GM20000 (cell line): ENCODE measurements at regions not wholly inside any gene's neighbourhood (a gene's known extent, or its start where the extent isn't known, plus 50 kb on each side); places are given as distances from the start of the nearest gene placed in this dataset.

ENCODE experiments used
- DNase-seq: peaks from one replicate; pipeline ENCODE4 v3.0.0; 2012; ENCODE audit warnings: low spot score
- TF ChIP-seq, protein P1 (sequence below): IDR thresholded peaks from 2 replicates; pipeline ENCODE4 v1.5.1; 2012; ENCODE audit warnings: mild to moderate bottlenecking, control low read depth; ENCODE audit errors: extremely low read depth, missing control alignments

DNA sequence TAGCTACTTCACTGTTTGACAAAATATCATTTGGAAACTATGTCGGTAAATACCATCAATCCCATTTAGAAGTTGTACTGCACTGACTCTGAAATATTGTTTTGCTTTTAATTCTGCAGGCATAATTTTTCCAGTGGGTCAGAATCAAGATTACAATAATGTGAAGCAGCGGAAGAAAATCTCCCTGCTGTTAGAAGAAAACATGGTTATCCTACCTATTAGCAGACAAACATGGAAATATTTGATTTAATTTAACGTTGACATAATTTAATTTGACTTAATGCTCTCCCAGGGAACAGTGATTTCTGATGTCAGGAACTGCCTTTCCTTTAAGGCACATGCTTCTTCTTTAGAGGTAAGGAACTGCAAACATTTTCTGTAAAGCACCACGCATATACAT lies 634.0 kb downstream of the LTN1 start:
- TF ChIP-seq, protein P1, sequence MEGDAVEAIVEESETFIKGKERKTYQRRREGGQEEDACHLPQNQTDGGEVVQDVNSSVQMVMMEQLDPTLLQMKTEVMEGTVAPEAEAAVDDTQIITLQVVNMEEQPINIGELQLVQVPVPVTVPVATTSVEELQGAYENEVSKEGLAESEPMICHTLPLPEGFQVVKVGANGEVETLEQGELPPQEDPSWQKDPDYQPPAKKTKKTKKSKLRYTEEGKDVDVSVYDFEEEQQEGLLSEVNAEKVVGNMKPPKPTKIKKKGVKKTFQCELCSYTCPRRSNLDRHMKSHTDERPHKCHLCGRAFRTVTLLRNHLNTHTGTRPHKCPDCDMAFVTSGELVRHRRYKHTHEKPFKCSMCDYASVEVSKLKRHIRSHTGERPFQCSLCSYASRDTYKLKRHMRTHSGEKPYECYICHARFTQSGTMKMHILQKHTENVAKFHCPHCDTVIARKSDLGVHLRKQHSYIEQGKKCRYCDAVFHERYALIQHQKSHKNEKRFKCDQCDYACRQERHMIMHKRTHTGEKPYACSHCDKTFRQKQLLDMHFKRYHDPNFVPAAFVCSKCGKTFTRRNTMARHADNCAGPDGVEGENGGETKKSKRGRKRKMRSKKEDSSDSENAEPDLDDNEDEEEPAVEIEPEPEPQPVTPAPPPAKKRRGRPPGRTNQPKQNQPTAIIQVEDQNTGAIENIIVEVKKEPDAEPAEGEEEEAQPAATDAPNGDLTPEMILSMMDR = no peak
- no peak for DNase-seq

DNA sequence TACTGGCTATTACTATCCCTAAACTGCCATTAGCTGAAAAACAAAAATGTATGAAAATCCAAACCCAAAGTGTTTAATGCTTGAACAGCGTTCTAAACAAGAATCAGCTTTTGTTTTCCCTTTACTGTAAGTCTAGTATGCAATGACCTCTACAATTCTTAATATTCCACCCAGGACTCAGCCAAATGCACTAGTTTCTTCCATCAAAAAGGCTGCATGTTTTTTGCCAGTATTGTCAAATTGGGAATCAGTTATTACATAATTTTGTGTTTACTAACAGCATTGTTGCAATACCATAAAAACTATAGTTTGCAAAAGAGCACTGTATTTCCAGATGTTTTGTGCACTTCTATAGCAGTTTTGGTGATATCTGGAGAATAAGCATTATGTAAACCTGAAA lies 634.5 kb downstream of the LTN1 start:
- no peak for DNase-seq
- TF ChIP-seq, protein P1 = no peak

DNA sequence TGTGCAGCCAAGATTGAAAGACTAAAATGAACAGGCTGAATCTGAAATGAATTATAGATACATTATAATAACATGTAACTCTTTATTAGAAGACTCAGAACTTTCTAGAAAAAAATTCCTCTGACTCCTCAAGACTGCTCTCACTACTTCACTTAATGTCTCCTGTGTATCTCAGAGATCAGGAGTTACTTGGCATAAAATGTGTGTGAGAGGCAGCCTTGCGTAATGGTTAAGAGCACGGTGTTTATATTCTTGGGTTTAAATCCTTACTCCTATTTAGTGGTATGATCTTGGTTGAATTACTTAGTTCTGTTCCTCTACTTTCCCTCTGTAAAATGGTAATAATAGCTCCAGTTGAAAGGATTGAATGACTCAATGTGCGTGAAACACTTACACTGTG lies 634.9 kb downstream of the LTN1 start:
- TF ChIP-seq, protein P1 = no peak
- no peak for DNase-seq

DNA sequence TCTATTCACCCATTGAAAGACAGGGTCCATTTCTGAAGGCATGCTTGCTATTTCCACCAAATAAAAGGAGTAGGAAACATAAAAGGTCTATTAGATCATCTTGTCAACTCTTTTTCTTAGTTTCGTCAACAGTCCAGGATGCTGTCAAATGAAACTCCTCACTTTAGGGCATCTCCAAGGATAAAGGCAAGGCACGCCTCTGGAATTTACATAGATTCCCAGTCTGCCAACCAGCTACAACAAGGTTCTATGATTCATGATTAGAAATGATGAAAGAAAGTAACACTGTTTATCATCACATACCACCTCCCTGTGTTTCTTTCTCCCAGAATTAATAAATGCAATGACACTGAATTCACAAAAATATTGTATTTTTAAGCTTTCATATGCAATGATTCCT lies 636.3 kb downstream of the LTN1 start:
- DNase-seq = no peak
- TF ChIP-seq, protein P1 = no peak

DNA sequence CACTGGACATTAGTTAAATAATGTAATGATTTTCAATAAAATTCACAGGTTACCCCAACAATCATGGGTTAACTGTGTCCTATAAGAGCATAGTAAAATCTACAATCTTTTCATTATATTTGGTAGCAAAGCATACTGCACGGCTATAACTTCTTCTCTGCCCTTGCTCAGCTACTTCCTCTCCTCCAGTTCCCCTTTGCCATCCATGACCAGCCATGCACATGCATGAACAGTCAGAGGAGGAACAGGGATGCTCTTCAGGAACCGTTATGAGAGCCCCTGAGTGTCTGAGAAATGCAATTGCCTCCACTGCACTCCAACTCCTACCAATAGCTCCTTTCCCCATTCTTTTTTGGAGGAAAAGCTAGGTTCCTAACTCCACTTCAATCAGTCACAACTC lies 646.7 kb downstream of the LTN1 start:
- no peak for DNase-seq
- TF ChIP-seq, protein P1 = no peak

DNA sequence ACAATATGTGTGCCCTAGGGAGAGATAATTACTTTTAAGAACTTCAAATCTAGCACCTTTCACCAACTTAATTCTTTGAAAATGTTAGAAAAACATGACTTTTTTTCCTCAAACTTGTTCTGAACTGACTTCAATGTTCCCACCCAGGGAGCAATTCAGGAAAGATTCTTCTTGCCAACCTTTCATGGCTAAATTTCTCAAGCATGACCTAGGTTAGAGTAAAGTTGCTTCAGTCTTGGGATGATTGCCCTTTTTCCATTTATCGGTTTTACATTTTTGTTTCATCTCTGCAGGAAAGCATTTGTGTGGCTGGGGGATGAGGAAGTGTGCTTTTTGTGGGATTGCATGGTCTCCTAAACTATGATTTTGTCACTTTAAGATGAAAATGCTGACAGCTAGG lies 647.7 kb downstream of the LTN1 start:
- TF ChIP-seq, protein P1 = no peak
- DNase-seq = no peak

DNA sequence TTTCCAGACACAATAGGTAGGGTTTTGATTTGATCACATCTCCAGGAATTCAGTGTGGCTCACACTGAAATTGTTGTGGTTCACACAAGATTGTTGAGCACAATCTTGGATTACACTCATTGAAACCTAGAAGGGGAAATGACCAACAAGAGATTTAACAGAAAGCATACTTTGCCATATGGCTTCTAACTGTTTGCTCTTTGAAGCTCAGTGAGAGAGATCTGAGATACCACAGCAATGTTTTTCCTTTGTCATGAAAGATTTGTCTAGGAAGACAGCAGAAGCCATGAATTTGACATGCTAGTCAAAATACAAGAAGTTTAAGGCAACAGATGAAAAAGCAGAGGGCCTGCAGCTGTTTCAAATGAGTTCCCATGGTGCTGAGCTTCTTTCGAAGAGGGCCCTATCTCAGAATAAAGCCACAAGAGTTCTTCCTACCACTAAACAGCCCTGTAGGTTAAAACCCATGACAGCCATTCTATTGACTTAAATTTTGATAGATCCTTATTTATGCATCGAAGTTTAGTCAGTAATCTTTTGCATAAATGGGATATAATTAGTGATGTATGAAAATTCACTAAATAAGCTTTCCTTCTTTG lies 650.4 kb downstream of the LTN1 start:
- no peak for DNase-seq
- TF ChIP-seq, protein P1 = no peak

DNA sequence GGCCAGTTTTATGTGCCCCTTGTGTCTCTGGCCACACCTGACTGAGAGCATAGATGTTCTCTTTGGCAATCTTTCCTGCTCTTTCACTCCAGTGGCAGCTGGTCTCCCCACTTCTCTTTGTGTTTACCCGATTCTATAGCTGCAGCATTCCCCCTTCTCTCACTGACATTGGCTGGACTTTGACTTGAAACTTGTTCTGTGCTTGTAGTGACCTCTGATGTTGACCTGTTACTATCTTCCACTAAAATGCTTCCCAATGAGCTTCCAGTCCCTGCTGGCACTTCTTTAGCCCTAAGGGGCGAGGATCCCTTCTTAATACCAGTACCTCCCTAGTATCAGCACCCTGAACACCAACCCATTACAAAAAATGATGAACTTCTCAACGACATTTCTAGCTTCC lies 653.3 kb downstream of the LTN1 start:
- TF ChIP-seq, protein P1 = no peak
- DNase-seq = no peak
